ENCODE measurements at regions not wholly inside any gene's neighbourhood (a gene's known extent, or its start where the extent isn't known, plus 50 kb on each side); places are given as distances from the start of the nearest gene placed in this dataset.

DNA sequence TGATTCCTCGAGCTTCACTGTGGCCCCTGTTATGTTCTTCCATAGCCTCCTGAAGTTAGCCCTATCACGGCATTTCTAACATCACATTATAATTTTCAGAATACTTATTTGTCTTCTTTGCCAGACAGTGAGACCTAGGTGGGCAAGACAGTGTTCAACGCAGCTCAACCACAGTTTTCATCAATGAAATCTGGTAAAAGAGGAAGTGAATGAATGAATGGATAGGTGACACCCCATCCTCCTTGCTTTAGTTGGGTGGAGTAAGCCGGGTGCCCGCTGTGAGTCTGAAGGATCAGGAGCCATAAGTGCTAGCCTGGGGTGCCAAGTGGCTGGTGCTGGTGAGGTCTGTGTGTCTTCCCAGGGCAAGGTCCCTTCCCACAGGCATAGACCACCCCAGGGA, 60.2 kb upstream of the MTNR1B start:
- no peak for DNase-seq (ENCODE audit: low read depth in 2 of 2)

DNA sequence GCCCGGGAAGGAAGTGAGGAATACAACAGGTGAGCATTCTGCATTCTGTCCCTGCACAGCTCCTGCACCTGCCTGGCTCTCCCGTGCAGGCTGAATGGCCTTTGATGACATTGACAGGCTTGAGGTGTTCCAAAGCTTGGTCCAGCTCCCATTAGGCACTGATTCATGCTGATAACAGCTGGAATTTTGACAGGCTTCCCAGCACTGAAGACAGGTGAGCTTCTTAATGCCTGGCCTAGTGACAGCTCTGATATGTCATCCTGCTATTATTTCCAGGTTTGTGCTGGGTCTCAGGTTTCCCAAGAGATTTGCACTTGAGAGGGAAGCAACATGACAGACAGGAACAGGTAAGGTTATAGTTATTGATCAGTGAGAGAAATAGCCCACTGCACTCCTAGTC, 58.0 kb upstream of the MTNR1B start:
- no peak for DNase-seq (ENCODE audit: low read depth in 2 of 2)

DNA sequence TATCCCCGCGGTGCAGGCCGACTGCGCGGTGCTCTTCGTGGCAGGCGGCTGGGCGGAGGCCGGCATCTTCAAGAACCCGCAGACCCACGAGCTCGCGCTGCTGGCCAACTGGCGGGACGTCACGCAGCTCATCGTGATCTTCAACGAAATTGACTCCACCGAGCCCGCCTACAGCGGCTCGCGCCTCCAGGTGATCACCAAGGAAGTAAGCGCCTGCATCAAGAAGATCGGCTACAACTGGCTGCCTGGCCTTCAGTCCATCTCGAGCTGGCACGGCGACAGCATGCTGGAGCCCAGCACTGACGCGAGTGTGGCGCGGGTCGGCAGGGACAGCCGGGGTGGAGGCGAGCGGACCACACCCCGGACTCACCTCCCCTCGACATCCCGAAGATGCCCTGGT, 53.9 kb upstream of the MTNR1B start:
- no peak for DNase-seq (ENCODE audit: low read depth in 2 of 2)

DNA sequence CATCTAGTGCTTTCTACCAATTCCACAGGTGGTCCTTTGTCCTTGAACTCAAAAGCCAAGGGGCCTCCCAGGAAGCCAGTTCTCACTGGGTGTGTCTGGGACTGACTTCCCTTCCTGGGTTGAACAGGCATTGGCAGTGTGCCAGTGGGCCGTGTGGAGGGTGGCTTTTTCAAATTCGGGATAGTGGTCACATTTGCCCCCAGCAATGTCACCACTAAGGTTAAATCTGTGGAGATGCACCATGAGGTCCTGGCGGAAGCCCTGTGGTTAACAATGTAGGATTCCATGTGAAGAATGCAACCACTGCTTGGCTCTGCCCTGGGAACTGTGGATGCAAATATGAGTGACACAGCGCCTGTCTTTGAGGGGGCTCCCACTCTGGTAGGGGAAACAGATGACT, 53.2 kb upstream of the MTNR1B start:
- no peak for DNase-seq (ENCODE audit: low read depth in 2 of 2)

DNA sequence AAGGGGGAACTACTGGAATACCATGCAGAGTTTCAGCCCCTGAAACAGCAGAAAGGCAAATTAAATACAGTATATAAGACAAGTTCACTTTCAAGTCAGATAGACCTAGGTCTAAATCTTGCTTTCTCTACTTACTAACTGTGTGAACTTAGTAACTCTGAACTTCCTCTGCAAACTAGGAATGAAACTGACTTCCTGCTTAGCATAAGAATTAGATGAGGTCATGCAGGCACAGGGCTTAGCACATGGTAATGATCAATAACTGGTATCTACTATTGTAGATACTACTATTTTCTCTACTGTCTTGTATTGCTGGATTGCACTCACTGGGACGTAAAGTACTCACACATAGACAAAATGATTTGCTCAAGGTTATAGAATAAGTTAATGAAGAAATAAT, 51.5 kb upstream of the MTNR1B start:
- no peak for DNase-seq (ENCODE audit: low read depth in 2 of 2)

DNA sequence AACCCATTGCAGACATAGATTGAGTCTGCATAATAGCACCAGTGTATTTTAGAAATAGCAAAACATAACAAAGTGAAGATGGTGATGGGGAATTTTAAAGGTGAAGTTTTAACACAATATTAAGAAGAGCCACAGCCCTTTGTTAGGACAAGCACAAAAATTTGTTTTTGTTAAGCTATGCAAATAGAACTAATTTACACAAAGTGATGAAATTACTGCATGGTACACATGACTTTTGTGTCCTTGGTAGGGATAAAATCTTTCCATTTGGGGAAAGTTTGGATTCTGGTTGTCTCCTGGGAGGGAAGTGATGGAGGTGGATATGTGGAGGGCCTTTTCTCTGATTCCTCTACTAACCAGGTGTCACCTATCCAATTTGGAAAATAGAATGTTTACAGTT, 50.4 kb upstream of the MTNR1B start:
- no peak for DNase-seq (ENCODE audit: low read depth in 2 of 2)
